GM12864 (cell line): ENCODE measurements at regions not wholly inside any gene's neighbourhood (a gene's known extent, or its start where the extent isn't known, plus 50 kb on each side); places are given as distances from the start of the nearest gene placed in this dataset.

Experiments used
- DNase-seq: peaks from one replicate; pipeline ENCODE4 v3.0.0-alpha.2; 2011; ENCODE audit warnings: low read depth
- H3K4me3 ChIP-seq: 2 replicates; pipeline ENCODE4 v1.5.1; 2011; ENCODE audit warnings: mild to moderate bottlenecking, low read depth, low read length, control low read depth
- CTCF ChIP-seq: IDR thresholded peaks from 2 replicates; pipeline ENCODE4 v1.5.1; 2011; ENCODE audit warnings: low read depth, mild to moderate bottlenecking, moderate library complexity, low read length, control low read depth, inconsistent platforms; ENCODE audit errors: missing control alignments

DNA sequence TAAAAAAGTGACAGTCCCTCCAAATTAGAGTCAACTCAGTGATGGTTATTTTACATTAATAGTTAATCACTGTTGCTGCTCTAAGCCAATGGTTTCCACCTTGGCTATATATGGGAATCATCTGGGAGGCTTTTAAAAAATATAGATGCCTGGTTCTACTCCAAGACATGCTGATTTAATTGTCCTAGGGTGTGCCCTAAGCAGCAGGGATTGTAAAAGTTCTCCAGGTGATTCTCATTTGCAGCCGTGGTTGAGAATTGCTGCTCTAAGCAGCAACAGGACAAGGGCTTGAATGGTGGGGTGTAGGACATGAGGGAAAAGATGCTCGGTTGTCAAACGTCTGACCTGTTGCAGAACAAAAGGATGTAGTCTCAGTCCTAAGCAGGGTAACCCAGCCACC is 405.1 kb upstream of the MCTP2 start:
- no peak overlapping the region for H3K4me3 ChIP-seq
- TF ChIP-seq CTCF: no peak
- DNase-seq: no peak

- no peak for DNase-seq
- no peak overlapping the region for H3K4me3 ChIP-seq
- TF ChIP-seq CTCF: no peak
These were observed 405.7 kb upstream of the MCTP2 start for GRCh38 chr15:93825682-93826081.

GRCh38 chr15:93823971-93824913 is 407.1 kb upstream of the MCTP2 start:
- no peak for DNase-seq

DNA sequence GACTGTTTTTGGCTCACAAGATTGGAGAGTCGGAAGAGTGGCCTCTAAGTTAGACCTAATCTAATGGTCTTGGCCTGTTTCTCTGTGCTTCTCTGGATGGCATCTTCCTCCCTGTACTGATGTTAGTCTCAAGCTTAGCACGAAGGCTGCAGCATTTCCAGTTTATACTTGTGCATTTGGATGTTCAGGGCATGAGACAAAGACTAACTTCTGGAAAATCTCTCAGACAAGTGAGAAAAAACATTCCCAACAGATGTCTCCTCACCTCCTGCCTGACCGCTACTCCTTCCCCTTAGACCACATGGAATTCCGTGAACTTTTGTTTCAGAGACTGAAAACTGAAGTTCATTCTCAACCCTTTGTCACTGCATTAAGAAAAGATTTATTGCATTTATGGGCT is 410.8 kb upstream of the MCTP2 start:
- DNase-seq: no peak
- TF ChIP-seq CTCF: no peak
- H3K4me3 ChIP-seq: no peak overlapping the region

More at GRCh38 chr15:93823971-93824913, 407.1 kb upstream of the MCTP2 start:
- TF ChIP-seq CTCF: no peak
- H3K4me3 ChIP-seq: no peak overlapping the region

GRCh38 chr15:93819826-93820225 is 411.5 kb upstream of the MCTP2 start:
- DNase-seq: no peak
- H3K4me3 ChIP-seq: no peak overlapping the region
- no peak for TF ChIP-seq CTCF

GRCh38 chr15:93816815-93817214 is 414.5 kb upstream of the MCTP2 start:
- TF ChIP-seq CTCF: no peak
- no peak overlapping the region for H3K4me3 ChIP-seq
- no peak for DNase-seq

DNA sequence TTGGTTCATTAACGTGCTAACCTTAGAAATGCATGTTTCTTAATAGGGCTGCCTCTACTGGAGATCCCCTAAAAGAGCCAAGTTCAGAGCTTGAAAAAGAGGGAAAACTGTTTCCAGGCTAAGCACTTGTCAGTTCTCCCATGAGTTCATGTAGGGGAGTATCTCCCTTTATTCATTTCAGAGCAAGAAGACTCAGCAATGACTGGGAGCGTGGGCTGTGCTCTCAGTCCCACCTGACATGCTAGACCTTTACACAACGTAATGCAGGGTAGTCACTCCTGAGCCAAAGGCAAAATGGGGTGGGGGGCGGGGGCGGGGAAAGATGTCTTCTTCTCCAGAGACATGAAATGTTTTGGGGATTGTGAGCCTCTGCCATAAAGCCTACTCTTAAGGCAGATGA is 420.1 kb upstream of the MCTP2 start:
- no peak for DNase-seq
- TF ChIP-seq CTCF: no peak

More for the DNA sequence above, 420.1 kb upstream of the MCTP2 start:
- no peak overlapping the region for H3K4me3 ChIP-seq
